ENCODE measurements at regions not wholly inside any gene's neighbourhood (a gene's known extent, or its start where the extent isn't known, plus 50 kb on each side); places are given as distances from the start of the nearest gene placed in this dataset.

DNA sequence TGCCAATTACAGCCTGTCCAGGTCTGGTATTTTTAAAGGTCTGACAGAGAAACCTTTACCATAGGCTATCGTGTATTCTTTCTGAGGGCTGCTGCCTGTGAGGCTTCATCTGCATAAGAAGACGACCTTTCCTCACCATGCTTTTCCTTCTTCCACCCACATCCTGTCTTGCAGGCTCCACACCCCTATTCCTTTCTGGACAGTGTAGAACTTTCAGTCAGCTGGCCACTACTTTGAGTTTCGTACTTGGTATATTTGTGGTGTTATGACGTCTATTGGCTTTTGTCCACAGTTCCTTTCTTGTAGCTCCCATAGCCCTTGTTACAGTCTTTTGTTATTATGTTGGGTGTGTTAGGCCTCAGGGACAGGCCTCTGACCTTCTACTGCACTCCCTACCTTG is 311.4 kb downstream of the RAPGEF2 start:
- H3K27ac Mint-ChIP-seq (ENCODE audit: unreplicated experiment) = no peak overlapping the region
- peaks cover 28% of the 10 kb centered on the region for H3K4me1 Mint-ChIP-seq (ENCODE audit: low read depth, unreplicated experiment)
- Histone ChIP-seq H2AFZ (ENCODE audit: low read depth, low read length) (no peak overlapping the region), H4K20me1 (ENCODE audit: insufficient read depth, low read length) (no peaks in the 10 kb centered on the region), H3K27ac (ENCODE audit: low read depth, low read length) (no peak overlapping the region), H3K79me2 (ENCODE audit: insufficient read depth, low read length) (no peaks in the 10 kb centered on the region), H3K9ac (ENCODE audit: low read length) (no peak overlapping the region), H3K4me3 (ENCODE audit: insufficient read depth, low read depth, low read length) (no peak overlapping the region), H3K27me3 (ENCODE audit: insufficient read depth, low read length) (no peaks in the 10 kb centered on the region), H3K9me3 (ENCODE audit: insufficient read depth, low read depth, low read length) (peaks cover 3% of the 10 kb centered on the region), H3K4me1 (ENCODE audit: insufficient read depth, low read length) (peaks cover 23% of the 10 kb centered on the region), H3K36me3 (ENCODE audit: insufficient read depth, low read length) (no peaks in the 10 kb centered on the region), H3K4me2 (ENCODE audit: low read length) (no peak overlapping the region)
- H3K9me3 Mint-ChIP-seq (ENCODE audit: unreplicated experiment) = peaks cover 7% of the 10 kb centered on the region
- no peaks in the 10 kb centered on the region for H3K36me3 Mint-ChIP-seq (ENCODE audit: low read depth, unreplicated experiment)
- TF ChIP-seq, protein P1, sequence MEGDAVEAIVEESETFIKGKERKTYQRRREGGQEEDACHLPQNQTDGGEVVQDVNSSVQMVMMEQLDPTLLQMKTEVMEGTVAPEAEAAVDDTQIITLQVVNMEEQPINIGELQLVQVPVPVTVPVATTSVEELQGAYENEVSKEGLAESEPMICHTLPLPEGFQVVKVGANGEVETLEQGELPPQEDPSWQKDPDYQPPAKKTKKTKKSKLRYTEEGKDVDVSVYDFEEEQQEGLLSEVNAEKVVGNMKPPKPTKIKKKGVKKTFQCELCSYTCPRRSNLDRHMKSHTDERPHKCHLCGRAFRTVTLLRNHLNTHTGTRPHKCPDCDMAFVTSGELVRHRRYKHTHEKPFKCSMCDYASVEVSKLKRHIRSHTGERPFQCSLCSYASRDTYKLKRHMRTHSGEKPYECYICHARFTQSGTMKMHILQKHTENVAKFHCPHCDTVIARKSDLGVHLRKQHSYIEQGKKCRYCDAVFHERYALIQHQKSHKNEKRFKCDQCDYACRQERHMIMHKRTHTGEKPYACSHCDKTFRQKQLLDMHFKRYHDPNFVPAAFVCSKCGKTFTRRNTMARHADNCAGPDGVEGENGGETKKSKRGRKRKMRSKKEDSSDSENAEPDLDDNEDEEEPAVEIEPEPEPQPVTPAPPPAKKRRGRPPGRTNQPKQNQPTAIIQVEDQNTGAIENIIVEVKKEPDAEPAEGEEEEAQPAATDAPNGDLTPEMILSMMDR (IDR thresholded peaks at IDR 0.05; ENCODE audit: insufficient read depth, low read depth, low read length) = no peak
- no peak overlapping the region for H3K4me3 Mint-ChIP-seq (ENCODE audit: unreplicated experiment)
- FAIRE-seq (no peak), DNase-seq (ENCODE audit: low read depth) (no peak)
- no peaks in the 10 kb centered on the region for H3K27me3 Mint-ChIP-seq (ENCODE audit: low read depth, unreplicated experiment)

DNA sequence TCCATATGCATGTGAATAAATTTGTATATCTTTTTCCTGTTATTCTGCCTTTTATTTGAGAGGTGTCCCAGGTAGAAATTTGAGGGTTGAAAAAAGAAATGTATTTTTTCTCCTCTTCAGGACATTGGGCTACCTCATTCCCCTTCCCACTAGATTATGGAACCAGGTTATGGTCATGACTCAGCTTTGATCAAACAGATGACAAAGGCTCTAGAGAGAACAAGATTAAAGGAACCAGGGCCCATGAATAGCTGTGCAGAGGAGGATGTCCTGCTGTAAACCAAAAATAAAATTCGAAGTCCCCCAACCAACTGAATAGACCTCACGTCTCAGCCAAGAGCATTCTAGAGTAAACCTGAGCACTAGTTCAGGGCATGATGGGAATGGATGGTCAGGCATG is 313.2 kb downstream of the RAPGEF2 start:
- no peak for TF ChIP-seq EZH2 (IDR thresholded peaks at IDR 0.05; ENCODE audit: insufficient read depth, low read length)
- TF ChIP-seq, protein P1 (IDR thresholded peaks at IDR 0.05; ENCODE audit: insufficient read depth, low read depth, low read length) = no peak
- H3K27ac Mint-ChIP-seq (ENCODE audit: unreplicated experiment) = no peak overlapping the region

DNA sequence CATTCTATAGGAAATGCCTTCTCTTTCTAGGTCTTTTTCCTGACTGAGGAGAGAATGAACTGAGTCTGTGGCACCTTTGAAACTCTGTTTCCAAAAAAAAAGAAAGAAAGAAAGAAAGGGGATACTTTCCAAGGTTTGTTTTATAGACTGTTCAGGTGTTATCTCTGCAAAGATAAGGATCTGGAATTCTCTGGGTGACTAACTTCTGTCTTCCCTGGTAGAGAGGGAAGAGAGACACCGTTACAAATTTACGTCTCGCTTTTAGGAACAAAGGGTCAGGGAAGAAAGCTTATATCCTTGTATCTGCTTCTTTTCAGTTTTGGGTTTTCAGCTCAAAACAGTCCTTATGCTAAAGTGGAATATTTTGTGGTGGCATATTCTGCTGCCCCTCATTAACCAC is 314.1 kb downstream of the RAPGEF2 start:
- H3K4me1 Mint-ChIP-seq (ENCODE audit: low read depth, unreplicated experiment) = peaks cover 16% of the 10 kb centered on the region
- Histone ChIP-seq H3K9ac (ENCODE audit: low read length) (no peak overlapping the region), H3K9me3 (ENCODE audit: insufficient read depth, low read depth, low read length) (peaks cover 3% of the 10 kb centered on the region), H3K4me3 (ENCODE audit: insufficient read depth, low read depth, low read length) (no peak overlapping the region), H4K20me1 (ENCODE audit: insufficient read depth, low read length) (no peaks in the 10 kb centered on the region), H3K27ac (ENCODE audit: low read depth, low read length) (no peak overlapping the region), H3K4me1 (ENCODE audit: insufficient read depth, low read length) (peaks cover 10% of the 10 kb centered on the region), H3K79me2 (ENCODE audit: insufficient read depth, low read length) (no peaks in the 10 kb centered on the region), H3K36me3 (ENCODE audit: insufficient read depth, low read length) (no peaks in the 10 kb centered on the region), H3K27me3 (ENCODE audit: insufficient read depth, low read length) (no peaks in the 10 kb centered on the region), H2AFZ (ENCODE audit: low read depth, low read length) (no peak overlapping the region), H3K4me2 (ENCODE audit: low read length) (no peak overlapping the region)
- H3K9me3 Mint-ChIP-seq (ENCODE audit: unreplicated experiment) = peaks cover 16% of the 10 kb centered on the region
- no peak for TF ChIP-seq EZH2 (IDR thresholded peaks at IDR 0.05; ENCODE audit: insufficient read depth, low read length)
- TF ChIP-seq, protein P1 (IDR thresholded peaks at IDR 0.05; ENCODE audit: insufficient read depth, low read depth, low read length) = no peak
- H3K27ac Mint-ChIP-seq (ENCODE audit: unreplicated experiment) = peak overlapping the region; percentile 74
- no peaks in the 10 kb centered on the region for H3K27me3 Mint-ChIP-seq (ENCODE audit: low read depth, unreplicated experiment)
- H3K4me3 Mint-ChIP-seq (ENCODE audit: unreplicated experiment) = no peak overlapping the region
- no peaks in the 10 kb centered on the region for H3K36me3 Mint-ChIP-seq (ENCODE audit: low read depth, unreplicated experiment)
- DNase-seq (ENCODE audit: low read depth) = no peak
- no peak for FAIRE-seq

More for the DNA sequence above, 313.2 kb downstream of the RAPGEF2 start:
- no peak overlapping the region for H3K9ac ChIP-seq (ENCODE audit: low read length)
- peaks cover 16% of the 10 kb centered on the region for H3K4me1 Mint-ChIP-seq (ENCODE audit: low read depth, unreplicated experiment)
- no peaks in the 10 kb centered on the region for H3K36me3 Mint-ChIP-seq (ENCODE audit: low read depth, unreplicated experiment)
- no peaks in the 10 kb centered on the region for H4K20me1 ChIP-seq (ENCODE audit: insufficient read depth, low read length)
- H3K9me3 Mint-ChIP-seq (ENCODE audit: unreplicated experiment) = peaks cover 16% of the 10 kb centered on the region
- no peak overlapping the region for H3K4me3 ChIP-seq (ENCODE audit: insufficient read depth, low read depth, low read length)
- H3K9me3 ChIP-seq (ENCODE audit: insufficient read depth, low read depth, low read length) = peaks cover 3% of the 10 kb centered on the region
- H3K27me3 Mint-ChIP-seq (ENCODE audit: low read depth, unreplicated experiment) = no peaks in the 10 kb centered on the region
- H2AFZ ChIP-seq (ENCODE audit: low read depth, low read length) = no peak overlapping the region
- no peaks in the 10 kb centered on the region for H3K79me2 ChIP-seq (ENCODE audit: insufficient read depth, low read length)
- H3K4me2 ChIP-seq (ENCODE audit: low read length) = no peak overlapping the region
- no peak for DNase-seq (ENCODE audit: low read depth)
- no peak overlapping the region for H3K4me3 Mint-ChIP-seq (ENCODE audit: unreplicated experiment)
- peaks cover 10% of the 10 kb centered on the region for H3K4me1 ChIP-seq (ENCODE audit: insufficient read depth, low read length)
- no peak overlapping the region for H3K27ac ChIP-seq (ENCODE audit: low read depth, low read length)
- no peaks in the 10 kb centered on the region for H3K27me3 ChIP-seq (ENCODE audit: insufficient read depth, low read length)
- no peak for FAIRE-seq
- H3K36me3 ChIP-seq (ENCODE audit: insufficient read depth, low read length) = no peaks in the 10 kb centered on the region
